HCT116 (cell line): ENCODE measurements at regions not wholly inside any gene's neighbourhood (a gene's known extent, or its start where the extent isn't known, plus 50 kb on each side); places are given as distances from the start of the nearest gene placed in this dataset.

ENCODE experiments used
- ATF3 ChIP-seq: IDR thresholded peaks from 2 replicates; pipeline ENCODE4 v1.6.1; 2012
- CTCF ChIP-seq, 3 experiments: fragments of 200-600 bp in 1 of 3; sonication (generic) in 1 of 3; IDR thresholded peaks in 2 of 3; conservative IDR thresholded peaks in 1 of 3; 2 replicates each; pipeline ENCODE4 v1.5.1; 2012 to 2017; ENCODE audit warnings: low read depth in 2 of 3, low read length in 2 of 3, antibody characterized with exemption in 1 of 3, borderline replicate concordance in 1 of 3, control low read depth in 1 of 3, mild to moderate bottlenecking in 1 of 3, mixed read lengths in 1 of 3, mixed run types in 1 of 3, moderate library complexity in 1 of 3; ENCODE audit not compliant: insufficient read depth in 1 of 3
- FOSL1 ChIP-seq: IDR thresholded peaks from 2 replicates; pipeline ENCODE4 v1.6.1; 2012; ENCODE audit warnings: low read depth
- MAX ChIP-seq: IDR thresholded peaks from 2 replicates; pipeline ENCODE4 v1.6.1; 2012
- POLR2A ChIP-seq: IDR thresholded peaks from 2 replicates; pipeline ENCODE4 v1.7.0; 2011; ENCODE audit warnings: borderline replicate concordance; ENCODE audit not compliant: insufficient read depth, insufficient read length; ENCODE audit errors: extremely low read depth
- POLR2AphosphoS5 ChIP-seq: IDR thresholded peaks from 2 replicates; pipeline ENCODE4 v1.6.1; 2011; ENCODE audit warnings: mild to moderate bottlenecking, low read depth, low read length, moderate library complexity
- SIN3A ChIP-seq: IDR thresholded peaks from 2 replicates; pipeline ENCODE4 v1.6.1; 2012; ENCODE audit warnings: low read depth
- SP1 ChIP-seq: IDR thresholded peaks from 2 replicates; pipeline ENCODE4 v1.6.1; 2012; ENCODE audit warnings: low read depth
- ZNF274 ChIP-seq: fragments of 200-500 bp; sonication (Bioruptor generic); IDR thresholded peaks from 2 replicates; pipeline ENCODE4 v1.6.1; 2014; ENCODE audit warnings: mild to moderate bottlenecking, low read depth, low read length, inconsistent platforms

GRCh38 chrX:41003506-41004270 lies 81.6 kb upstream of the USP9X start:
- no peak for TF ChIP-seq CTCF (IDR thresholded peaks at IDR 0.05 in 2 of 3, conservative IDR thresholded peaks at IDR 0.05 in 1 of 3; ENCODE audit: borderline replicate concordance in 1 of 3, insufficient read depth in 1 of 3, low read depth in 2 of 3, low read length in 2 of 3)
- TF ChIP-seq POLR2A = no peak
- no peak for TF ChIP-seq SP1
- no peak for TF ChIP-seq ATF3
- no peak for TF ChIP-seq POLR2AphosphoS5
- no peak for TF ChIP-seq MAX
- TF ChIP-seq ZNF274 = no peak
- TF ChIP-seq FOSL1 = no peak
- TF ChIP-seq SIN3A = no peak
